Right ventricle myocardium superior (tissue), 1 donor: ENCODE measurements at regions not wholly inside any gene's neighbourhood (a gene's known extent, or its start where the extent isn't known, plus 50 kb on each side); places are given as distances from the start of the nearest gene placed in this dataset.

ENCODE experiments used
- ATAC-seq: fragments of 200-7000 bp; cut with Tn5 transposase; one replicate; pipeline ENCODE4 v1.9.1; 2020; ENCODE audit warnings: mild to moderate bottlenecking; ENCODE audit not compliant: poor library complexity
- DNase-seq: peaks from one replicate; pipeline ENCODE4 v3.0.0-alpha.2; 2020
- intact Hi-C: fragments of 100-400 bp; cut with DNase I; formaldehyde crosslinking; loops from one replicate; pipeline ENCODE4 v1.11.2; 2022
- donor health status: DM: no; HTN: yes; CAD: no; lungs with severe emphysema.

- DNase-seq: no peak
Observed at GRCh38 chr20:48285656-48286055, 500.4 kb upstream of the SULF2 start.

GRCh38 chr20:48284837-48285236 is 499.6 kb upstream of the SULF2 start:
- no peak for DNase-seq
- intact Hi-C loops: no loop called here
- ATAC-seq: no peak

More at GRCh38 chr20:48285656-48286055, 500.4 kb upstream of the SULF2 start:
- intact Hi-C loops: no loop called here
- no peak for ATAC-seq

GRCh38 chr20:48284315-48284714 is 499.0 kb upstream of the SULF2 start:
- intact Hi-C loops: no loop called here
- no peak for ATAC-seq
- no peak for DNase-seq

- intact Hi-C loops: no loop called here
- DNase-seq (peak; percentile 69), ATAC-seq (peak; percentile 51)
Observed at GRCh38 chr20:48283470-48284110, 498.3 kb upstream of the SULF2 start.

- intact Hi-C loops: no loop called here
- DNase-seq: no peak
- no peak for ATAC-seq
Observed at GRCh38 chr20:48282591-48283228, 497.4 kb upstream of the SULF2 start.

GRCh38 chr20:48281501-48281900 is 496.2 kb upstream of the SULF2 start:
- intact Hi-C loops: no loop called here
- no peak for DNase-seq
- no peak for ATAC-seq

- intact Hi-C loops: no loop called here
- ATAC-seq (no peak), DNase-seq (no peak)
Observed at GRCh38 chr20:48278961-48279481, 493.7 kb upstream of the SULF2 start.

GRCh38 chr20:48277266-48277665 is 492.0 kb upstream of the SULF2 start:
- intact Hi-C loops: no loop called here
- no peak for ATAC-seq
- DNase-seq: no peak

- intact Hi-C loops: no loop called here
- no peak for ATAC-seq
- DNase-seq: no peak
Observed at GRCh38 chr20:48276021-48276342, 490.7 kb upstream of the SULF2 start.

- intact Hi-C loops: no loop called here
- DNase-seq (no peak), ATAC-seq (no peak)
Observed at GRCh38 chr20:48275286-48276020, 490.2 kb upstream of the SULF2 start.

- ATAC-seq: no peak
- intact Hi-C loops: no loop called here
Observed at GRCh38 chr20:48273843-48274242, 488.6 kb upstream of the SULF2 start.

GRCh38 chr20:48270885-48271284 is 485.6 kb upstream of the SULF2 start:
- intact Hi-C loops: no loop called here
- DNase-seq (no peak), ATAC-seq (no peak)

More at GRCh38 chr20:48273843-48274242, 488.6 kb upstream of the SULF2 start:
- no peak for DNase-seq

GRCh38 chr20:48267860-48268633 is 482.8 kb upstream of the SULF2 start:
- intact Hi-C loops: no loop called here
- no peak for ATAC-seq
- no peak for DNase-seq

GRCh38 chr20:48266571-48266970 is 481.3 kb upstream of the SULF2 start:
- intact Hi-C loops: no loop called here
- ATAC-seq (no peak), DNase-seq (no peak)

- DNase-seq (no peak), ATAC-seq (no peak)
- intact Hi-C loops: no loop called here
Observed at GRCh38 chr20:48265791-48266190, 480.5 kb upstream of the SULF2 start.

GRCh38 chr20:48262955-48263354 is 477.7 kb upstream of the SULF2 start:
- ATAC-seq (no peak), DNase-seq (no peak)
- intact Hi-C loops: no loop called here

- ATAC-seq (no peak), DNase-seq (no peak)
- intact Hi-C loops: no loop called here
Observed at GRCh38 chr20:48262466-48262865, 477.2 kb upstream of the SULF2 start.

- intact Hi-C loops: no loop called here
- ATAC-seq (no peak), DNase-seq (no peak)
Observed at GRCh38 chr20:48261398-48261910, 476.2 kb upstream of the SULF2 start.

GRCh38 chr20:48260129-48260756 is 475.0 kb upstream of the SULF2 start:
- DNase-seq (peak; percentile 46), ATAC-seq (no peak)
- intact Hi-C loops: no loop called here
